ENCODE measurements at regions not wholly inside any gene's neighbourhood (a gene's known extent, or its start where the extent isn't known, plus 50 kb on each side); places are given as distances from the start of the nearest gene placed in this dataset.
A peak's percentile ranks its signal among the peaks of the same experiment; 100 is the strongest.

- TF ChIP-seq MTERF4 (CRISPR knock-in tag; IDR thresholded peaks at IDR 0.05) (peak; percentile 28; the same call in 1 of the 2 replicates), SAP130 (CRISPR knock-in tag; IDR thresholded peaks at IDR 0.05; ENCODE audit: low read depth) (peak; percentile 87), ELK4 (CRISPR knock-in tag; IDR thresholded peaks at IDR 0.05; ENCODE audit: borderline replicate concordance) (no peak), ZNF414 (CRISPR knock-in tag; IDR thresholded peaks at IDR 0.05) (no peak), HNRNPH1 (optimal IDR thresholded peaks at IDR 0.05; ENCODE audit: low read depth, low read length) (no peak), ZNF709 (CRISPR knock-in tag; IDR thresholded peaks at IDR 0.05) (peak; percentile 46), NCOR1 (IDR thresholded peaks at IDR 0.05; ENCODE audit: borderline replicate concordance, low read length) (peak; percentile 18; the same call in 1 of the 2 replicates), ZNF646 (CRISPR knock-in tag; IDR thresholded peaks at IDR 0.05) (no peak), KIAA2018 (CRISPR knock-in tag; IDR thresholded peaks at IDR 0.05; ENCODE audit: borderline replicate concordance) (no peak)
Measured at GRCh38 chr17:77279448-77280303, 138.9 kb downstream of the SEC14L1 start (continued).

Measured in HepG2 (cell line).